T-helper 1 cell treated with Interleukin-12 subunit alpha and Interleukin-12 subunit beta and Interleukin-4 antibody, amounts not matched to agents 30 μg/mL and 1 μg/mL, for 36 hours (primary cell): ENCODE measurements at regions not wholly inside any gene's neighbourhood (a gene's known extent, or its start where the extent isn't known, plus 50 kb on each side); places are given as distances from the start of the nearest gene placed in this dataset.
"Not testable (repeated sequence)": the region's sequence is repeated elsewhere in the genome, so short reads cannot be mapped to it uniquely, and the experiment has no call there.

Experiments
- H3K27ac Mint-ChIP-seq: one replicate; pipeline ENCODE4 v1.8.0; 2021; ENCODE audit warnings: mild to moderate bottlenecking, mixed read lengths
- H3K27me3 Mint-ChIP-seq: one replicate; pipeline ENCODE4 v1.8.0; 2021; ENCODE audit warnings: low read depth, mixed read lengths
- H3K36me3 Mint-ChIP-seq: one replicate; pipeline ENCODE4 v1.8.0; 2021; ENCODE audit warnings: low read depth, mixed read lengths
- H3K4me1 Mint-ChIP-seq: one replicate; pipeline ENCODE4 v1.8.0; 2021; ENCODE audit warnings: low read depth, mixed read lengths
- H3K4me3 Mint-ChIP-seq: one replicate; pipeline ENCODE4 v1.8.0; 2021; ENCODE audit warnings: mild to moderate bottlenecking, moderate library complexity, mixed read lengths
- H3K9me3 Mint-ChIP-seq: one replicate; pipeline ENCODE4 v1.8.0; 2021; ENCODE audit warnings: mixed read lengths

GRCh38 chr10:71087622-71088021 is 124.7 kb upstream of the UNC5B start:
- H3K27me3 Mint-ChIP-seq, result no peaks in the 10 kb centered on the region
- no peaks in the 10 kb centered on the region for H3K9me3 Mint-ChIP-seq
- no peak overlapping the region for H3K27ac Mint-ChIP-seq
- H3K4me1 Mint-ChIP-seq, result no peaks in the 10 kb centered on the region
- no peak overlapping the region for H3K4me3 Mint-ChIP-seq
- H3K36me3 Mint-ChIP-seq, result no peaks in the 10 kb centered on the region

DNA sequence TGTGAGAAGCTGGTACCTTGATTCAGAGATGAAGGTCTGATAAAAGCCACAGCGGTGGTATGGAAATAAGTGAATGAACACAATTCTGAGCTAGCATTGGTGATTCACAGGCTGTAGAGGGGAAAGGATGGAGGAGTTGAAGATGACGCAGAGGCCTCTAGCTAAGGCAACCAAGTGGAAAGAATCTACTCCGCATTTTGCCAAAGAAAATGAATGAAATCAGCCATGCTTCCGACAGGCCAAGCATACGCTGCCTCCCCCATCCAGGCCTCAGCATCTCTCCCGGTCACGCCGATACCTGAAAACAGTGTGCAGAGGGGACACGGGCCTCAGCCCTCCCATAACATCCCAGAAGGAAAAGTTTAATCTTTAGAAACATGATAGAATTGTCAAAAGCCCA is 124.3 kb upstream of the UNC5B start:
- H3K4me1 Mint-ChIP-seq, result no peaks in the 10 kb centered on the region
- H3K36me3 Mint-ChIP-seq, result no peaks in the 10 kb centered on the region
- H3K9me3 Mint-ChIP-seq, result no peaks in the 10 kb centered on the region
- H3K27ac Mint-ChIP-seq, result no peak overlapping the region
- no peaks in the 10 kb centered on the region for H3K27me3 Mint-ChIP-seq
- H3K4me3 Mint-ChIP-seq, result no peak overlapping the region

DNA sequence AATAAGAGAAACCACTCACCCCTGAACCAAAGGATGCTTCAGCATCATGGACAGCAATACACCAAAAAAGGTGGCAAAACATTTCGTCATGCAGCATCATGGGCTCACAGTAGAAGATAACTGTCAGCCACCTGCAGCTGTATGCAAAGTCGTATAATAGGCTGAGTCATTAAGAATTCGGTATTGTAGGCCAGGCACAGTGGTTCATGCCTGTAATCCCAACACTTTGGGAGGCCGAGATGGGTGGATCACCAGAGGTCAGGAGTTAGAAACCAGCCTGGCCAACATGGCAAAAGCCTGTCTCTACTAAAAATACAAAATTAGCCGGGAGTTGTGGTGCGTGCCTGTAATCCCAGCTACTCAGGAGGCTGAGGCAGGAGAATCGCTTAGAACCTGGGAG is 123.8 kb upstream of the UNC5B start:
- not testable (repeated sequence) for H3K27ac Mint-ChIP-seq, H3K36me3 Mint-ChIP-seq, H3K4me3 Mint-ChIP-seq, H3K4me1 Mint-ChIP-seq, H3K9me3 Mint-ChIP-seq, H3K27me3 Mint-ChIP-seq

DNA sequence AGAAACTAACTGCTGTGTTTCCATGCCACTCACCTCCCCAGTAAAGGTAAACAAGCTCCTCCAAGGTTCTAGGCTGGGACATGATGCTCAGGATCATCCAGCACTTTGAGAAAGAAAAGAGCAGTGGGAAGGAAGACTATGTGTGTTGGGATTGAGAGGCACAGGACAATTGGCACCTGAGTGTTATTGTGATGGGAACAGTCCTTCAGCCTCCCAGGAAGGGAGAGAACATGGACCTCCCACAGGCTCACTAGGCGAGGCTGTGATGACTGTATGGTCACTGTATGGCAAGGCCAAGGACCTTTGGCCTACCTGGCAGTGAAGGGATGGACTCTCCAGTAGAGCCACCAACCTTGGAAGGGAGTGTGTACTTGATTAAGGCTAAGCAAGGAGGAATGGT is 123.2 kb upstream of the UNC5B start:
- no peaks in the 10 kb centered on the region for H3K27me3 Mint-ChIP-seq
- H3K4me3 Mint-ChIP-seq, result no peak overlapping the region
- H3K4me1 Mint-ChIP-seq, result no peaks in the 10 kb centered on the region
- no peaks in the 10 kb centered on the region for H3K9me3 Mint-ChIP-seq
- H3K27ac Mint-ChIP-seq, result no peak overlapping the region
- no peaks in the 10 kb centered on the region for H3K36me3 Mint-ChIP-seq

GRCh38 chr10:71090330-71090729 is 122.0 kb upstream of the UNC5B start:
- Mint-ChIP-seq H3K9me3 (no peaks in the 10 kb centered on the region), H3K4me3 (no peak overlapping the region), H3K36me3 (no peaks in the 10 kb centered on the region), H3K27me3 (no peaks in the 10 kb centered on the region), H3K27ac (no peak overlapping the region), H3K4me1 (peaks cover 2% of the 10 kb centered on the region)

DNA sequence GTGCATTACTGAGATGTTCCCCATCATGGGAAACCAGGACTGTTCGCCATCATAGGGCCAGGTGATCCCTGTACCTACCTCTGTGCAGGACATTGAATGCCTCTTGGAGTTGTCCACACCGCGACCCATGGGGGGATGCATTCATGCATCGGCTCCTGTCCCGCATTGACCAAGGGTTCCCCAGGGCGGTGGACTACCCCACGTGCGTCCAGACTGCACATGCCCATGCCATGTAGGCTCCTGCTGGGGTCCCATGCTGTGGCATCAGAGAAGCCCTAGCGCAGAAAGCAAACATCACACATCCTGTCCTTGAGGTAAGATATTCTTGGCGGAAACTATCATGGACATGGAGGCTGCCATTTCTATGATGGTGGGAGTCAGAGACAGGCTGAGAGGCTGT is 121.6 kb upstream of the UNC5B start:
- Mint-ChIP-seq H3K9me3 (no peaks in the 10 kb centered on the region), H3K27me3 (no peaks in the 10 kb centered on the region), H3K4me3 (no peak overlapping the region), H3K27ac (no peak overlapping the region), H3K36me3 (no peaks in the 10 kb centered on the region), H3K4me1 (peaks cover 2% of the 10 kb centered on the region)

DNA sequence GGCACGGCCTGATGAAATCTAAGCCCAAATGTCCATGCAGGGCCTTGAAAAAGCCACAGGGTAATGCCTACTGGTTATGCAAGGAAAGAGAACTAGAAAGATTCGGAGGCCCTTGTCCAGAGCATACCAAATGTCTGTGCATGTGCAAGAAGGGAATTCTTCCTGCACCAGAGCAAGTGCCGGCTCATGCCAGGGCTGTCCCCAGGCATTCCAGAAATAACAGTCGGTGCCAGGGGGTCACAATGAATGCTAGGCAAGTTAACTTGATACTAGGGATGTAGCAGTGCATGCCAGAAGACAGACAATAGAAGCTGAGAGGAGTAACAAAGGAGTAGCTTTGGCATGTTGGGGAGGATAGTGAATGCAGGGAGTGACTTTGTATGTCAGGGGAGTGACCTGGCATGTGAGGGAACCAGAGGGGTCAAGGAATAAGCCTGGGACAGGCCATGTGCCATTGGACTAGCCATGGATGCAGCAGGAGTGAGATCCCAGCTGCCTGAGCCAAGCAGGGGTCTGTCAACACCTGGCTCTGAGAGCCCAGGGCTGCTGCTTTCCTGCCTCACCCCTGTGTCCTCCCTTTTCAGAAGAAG is 119.5 kb upstream of the UNC5B start:
- Mint-ChIP-seq H3K36me3 (no peaks in the 10 kb centered on the region), H3K27me3 (peaks cover 10% of the 10 kb centered on the region), H3K9me3 (no peaks in the 10 kb centered on the region), H3K4me1 (peaks cover 2% of the 10 kb centered on the region), H3K27ac (no peak overlapping the region), H3K4me3 (no peak overlapping the region)

DNA sequence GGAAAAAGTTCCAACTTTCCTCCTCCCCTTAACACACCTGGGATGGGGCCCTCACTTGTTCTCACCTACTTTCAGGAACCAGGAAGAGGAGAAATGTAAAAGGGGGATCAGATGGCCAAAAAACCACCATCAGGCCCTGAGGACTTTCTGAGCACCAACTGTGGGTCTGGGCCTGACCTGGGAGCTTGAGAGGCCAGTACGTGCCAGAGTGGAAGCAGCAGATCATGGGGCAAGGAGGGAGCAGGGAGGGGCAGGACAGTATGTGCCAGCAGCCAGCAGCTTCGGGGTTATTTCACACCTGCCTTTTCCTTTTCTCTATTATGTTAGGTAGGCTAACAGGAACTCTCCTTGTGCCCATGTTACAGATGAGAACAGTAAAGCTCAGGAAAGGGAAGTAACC is 118.8 kb upstream of the UNC5B start:
- H3K4me1 Mint-ChIP-seq, result peaks cover 2% of the 10 kb centered on the region
- peaks cover 13% of the 10 kb centered on the region for H3K27me3 Mint-ChIP-seq
- H3K9me3 Mint-ChIP-seq, result no peaks in the 10 kb centered on the region
- H3K27ac Mint-ChIP-seq, result no peak overlapping the region
- H3K4me3 Mint-ChIP-seq, result no peak overlapping the region
- no peaks in the 10 kb centered on the region for H3K36me3 Mint-ChIP-seq

DNA sequence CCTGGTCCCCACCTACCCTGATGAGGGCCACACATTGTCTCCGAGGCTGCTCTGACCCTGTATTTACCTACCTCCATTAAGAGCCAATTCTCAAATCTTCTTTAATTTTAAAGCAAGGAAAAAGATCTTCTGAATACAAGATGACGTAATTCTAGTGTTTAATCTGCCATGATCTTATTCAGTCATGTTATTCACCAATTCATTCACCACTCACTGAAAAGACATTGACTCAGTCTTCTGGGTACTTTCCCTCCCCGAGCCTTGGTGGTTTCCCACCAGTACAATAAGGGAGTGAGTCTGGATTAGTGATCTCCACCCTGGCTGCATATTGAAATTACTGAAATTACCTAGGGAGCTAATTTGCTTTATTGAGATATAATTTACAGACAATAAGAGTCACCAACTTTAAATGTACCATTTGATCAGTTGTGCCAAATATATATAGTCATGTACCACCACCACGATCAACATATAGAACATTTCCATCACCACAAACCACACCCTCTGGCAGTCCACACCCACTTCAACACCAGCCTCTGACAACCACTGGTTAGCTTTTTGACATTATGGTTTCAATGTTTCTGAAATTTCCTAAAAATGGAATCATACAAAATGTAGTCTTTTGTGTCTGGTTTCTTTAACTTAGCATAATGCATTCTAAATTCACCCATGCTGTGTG is 117.5 kb upstream of the UNC5B start:
- peaks cover 15% of the 10 kb centered on the region for H3K27me3 Mint-ChIP-seq
- no peaks in the 10 kb centered on the region for H3K9me3 Mint-ChIP-seq
- H3K4me1 Mint-ChIP-seq, result peaks cover 2% of the 10 kb centered on the region
- H3K27ac Mint-ChIP-seq, result no peak overlapping the region
- no peak overlapping the region for H3K4me3 Mint-ChIP-seq
- no peaks in the 10 kb centered on the region for H3K36me3 Mint-ChIP-seq

DNA sequence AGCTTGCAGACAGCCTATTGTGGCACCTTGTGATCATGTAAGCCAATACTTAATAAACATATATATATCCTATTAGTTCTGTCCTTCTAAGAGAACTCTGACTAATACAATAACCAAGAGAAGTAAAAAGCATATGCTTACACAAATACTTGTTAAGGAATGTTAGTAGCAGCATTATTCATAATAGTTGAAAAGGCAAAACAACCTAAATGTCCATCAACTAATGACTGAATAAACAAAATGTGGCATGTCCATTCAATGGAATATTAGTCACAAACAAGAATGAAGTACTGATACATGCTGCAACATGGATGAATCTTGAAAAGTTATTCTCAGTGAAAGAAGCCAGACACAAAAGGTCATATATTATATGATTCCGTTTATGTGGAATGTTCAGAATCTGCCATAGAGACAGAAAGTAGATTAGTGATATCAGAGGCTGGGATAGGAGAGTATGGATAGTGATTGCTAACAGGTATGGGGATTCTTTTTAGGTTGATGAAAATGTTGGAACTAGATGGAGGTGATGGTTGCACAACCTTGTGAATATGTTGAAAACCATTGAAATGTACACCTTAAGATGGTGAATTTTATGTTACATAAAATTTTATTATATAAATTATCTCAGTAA is 112.5 kb upstream of the UNC5B start:
- Mint-ChIP-seq H3K9me3 (no peaks in the 10 kb centered on the region), H3K27ac (no peak overlapping the region), H3K36me3 (no peaks in the 10 kb centered on the region), H3K27me3 (peaks cover 25% of the 10 kb centered on the region), H3K4me3 (no peak overlapping the region), H3K4me1 (peaks cover 2% of the 10 kb centered on the region)

DNA sequence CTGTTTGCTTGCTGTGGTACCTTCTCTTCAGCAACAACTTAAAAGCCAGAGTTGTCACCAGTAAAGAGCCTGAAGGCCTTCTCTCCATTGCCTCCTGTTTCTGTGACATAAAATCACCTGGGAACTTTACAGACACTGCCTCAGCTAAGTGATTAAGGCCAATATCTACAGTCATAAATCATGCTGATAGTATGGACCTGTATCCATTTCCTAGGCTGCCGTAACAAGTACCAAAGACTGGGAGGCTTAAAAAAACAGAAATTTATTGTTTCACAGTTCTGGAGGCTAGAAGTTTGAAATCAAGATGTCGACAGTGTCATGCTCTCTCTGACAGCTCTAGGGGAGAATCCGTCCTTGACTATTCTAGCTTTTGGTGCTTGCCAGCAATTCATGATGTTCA is 108.4 kb upstream of the UNC5B start:
- Mint-ChIP-seq H3K36me3 (no peaks in the 10 kb centered on the region), H3K4me3 (no peak overlapping the region), H3K4me1 (no peaks in the 10 kb centered on the region), H3K9me3 (peaks cover 4% of the 10 kb centered on the region), H3K27ac (no peak overlapping the region), H3K27me3 (peaks cover 17% of the 10 kb centered on the region)

GRCh38 chr10:71106151-71106550 is 106.2 kb upstream of the UNC5B start:
- peaks cover 19% of the 10 kb centered on the region for H3K27me3 Mint-ChIP-seq
- H3K4me1 Mint-ChIP-seq, H3K9me3 Mint-ChIP-seq, H3K27ac Mint-ChIP-seq, H3K4me3 Mint-ChIP-seq, H3K36me3 Mint-ChIP-seq: not testable (repeated sequence)

DNA sequence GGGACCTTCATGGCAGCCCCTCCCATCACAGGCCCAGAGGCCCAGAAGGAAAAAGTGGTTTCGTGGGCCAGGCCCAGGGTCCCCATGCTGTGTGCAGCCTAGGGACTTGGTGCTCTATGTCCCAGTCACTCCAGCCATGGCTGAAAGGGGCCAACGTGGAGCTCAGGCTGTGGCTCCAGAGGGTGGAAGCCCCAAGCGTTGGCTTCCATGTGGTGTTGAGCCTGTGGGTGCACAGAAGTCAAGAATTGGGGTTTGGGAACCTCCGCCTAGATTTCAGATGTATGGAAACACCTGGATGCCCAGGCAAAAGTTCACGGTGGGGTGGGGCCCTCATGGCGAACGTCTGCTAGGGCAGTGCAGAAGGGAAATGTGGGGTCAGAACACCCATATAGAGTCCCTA is 105.3 kb upstream of the UNC5B start:
- peaks cover 22% of the 10 kb centered on the region for H3K27me3 Mint-ChIP-seq
- not testable (repeated sequence) for H3K4me3 Mint-ChIP-seq, H3K27ac Mint-ChIP-seq, H3K4me1 Mint-ChIP-seq, H3K9me3 Mint-ChIP-seq, H3K36me3 Mint-ChIP-seq

GRCh38 chr10:71108042-71108441 is 104.3 kb upstream of the UNC5B start:
- H3K9me3 Mint-ChIP-seq, H3K36me3 Mint-ChIP-seq, H3K4me3 Mint-ChIP-seq, H3K4me1 Mint-ChIP-seq, H3K27ac Mint-ChIP-seq: not testable (repeated sequence)
- peaks cover 26% of the 10 kb centered on the region for H3K27me3 Mint-ChIP-seq

- H3K9me3 Mint-ChIP-seq, result peaks cover 24% of the 10 kb centered on the region
- H3K4me3 Mint-ChIP-seq, result no peak overlapping the region
- peaks cover 29% of the 10 kb centered on the region for H3K27me3 Mint-ChIP-seq
- no peak overlapping the region for H3K27ac Mint-ChIP-seq
- H3K36me3 Mint-ChIP-seq, result no peaks in the 10 kb centered on the region
- H3K4me1 Mint-ChIP-seq, result no peaks in the 10 kb centered on the region
Measured at GRCh38 chr10:71112138-71112785, 100.1 kb upstream of the UNC5B start.
